A673 (cell line): ENCODE measurements at regions not wholly inside any gene's neighbourhood (a gene's known extent, or its start where the extent isn't known, plus 50 kb on each side); places are given as distances from the start of the nearest gene placed in this dataset.

Experiments used
- BruUV-seq: library from RNA; stranded (reverse); fragments of 400-500 nt; replicated peaks from 2 replicates; lab custom pipeline; 2021; lab: Mats Ljungman, UMichigan
- CTCF ChIA-PET: fragments of 300-600 bp; sonication (Branson Sonifier 250); formaldehyde crosslinking; loops from one replicate; lab custom pipeline; 2022; ENCODE audit warnings: antibody characterized with exemption; lab: Charles Lee
- POLR2A ChIA-PET: fragments of 300-600 bp; sonication (Branson Sonifier 250); formaldehyde crosslinking; loops from one replicate; lab custom pipeline; 2022; ENCODE audit warnings: antibody characterized with exemption; ENCODE audit not compliant: low non-redundant PET; lab: Charles Lee
- DNase-seq: peaks from one replicate; pipeline ENCODE4 v3.0.0-alpha.2; 2015; ENCODE audit warnings: low spot score
- H3K27ac ChIP-seq: fragments of 200-600 bp; sonication (generic); 2 replicates; pipeline ENCODE4 v1.5.1; 2016; ENCODE audit warnings: mixed run types, low read depth, mild to moderate bottlenecking, mixed read lengths, antibody characterized with exemption, low read length; ENCODE audit not compliant: poor library complexity, severe bottlenecking
- H3K27me3 ChIP-seq: fragments of 200-600 bp; sonication (generic); replicated peaks from 2 replicates; pipeline ENCODE4 v1.6.1; 2017; ENCODE audit warnings: mixed run types, low read depth, mild to moderate bottlenecking, mixed read lengths, antibody characterized with exemption, low read length; ENCODE audit not compliant: insufficient read depth, poor library complexity
- H3K36me3 ChIP-seq: fragments of 200-600 bp; sonication (generic); 2 replicates; pipeline ENCODE4 v1.6.1; 2016; ENCODE audit warnings: mixed run types, mild to moderate bottlenecking, mixed read lengths, antibody characterized with exemption, low read length; ENCODE audit not compliant: insufficient read depth, poor library complexity, severe bottlenecking
- H3K4me1 ChIP-seq: fragments of 200-600 bp; sonication (generic); 2 replicates; pipeline ENCODE4 v1.6.1; 2017; ENCODE audit warnings: mixed run types, mild to moderate bottlenecking, mixed read lengths, antibody characterized with exemption, low read length; ENCODE audit not compliant: insufficient read depth, poor library complexity, severe bottlenecking
- H3K4me3 ChIP-seq: fragments of 200-600 bp; sonication (generic); 2 replicates; pipeline ENCODE4 v1.5.1; 2016; ENCODE audit warnings: low read depth, mixed run types, mild to moderate bottlenecking, mixed read lengths, low read length; ENCODE audit not compliant: poor library complexity, severe bottlenecking
- H3K9me3 ChIP-seq: fragments of 200-600 bp; sonication (generic); 2 replicates; pipeline ENCODE4 v1.6.1; 2016; ENCODE audit warnings: mixed run types, low read depth, mild to moderate bottlenecking, mixed read lengths, antibody characterized with exemption, low read length; ENCODE audit not compliant: poor library complexity, severe bottlenecking
- EZH2 ChIP-seq: fragments of 200-600 bp; sonication (generic); IDR thresholded peaks from 2 replicates; pipeline ENCODE4 v1.6.1; 2017; ENCODE audit warnings: borderline replicate concordance, low read depth, mild to moderate bottlenecking, mixed read lengths, antibody characterized with exemption, low read length; ENCODE audit not compliant: poor library complexity, severe bottlenecking
- intact Hi-C: fragments of 100-400 bp; cut with micrococcal nuclease; formaldehyde crosslinking; loops from one replicate; pipeline ENCODE4 v1.10.0; 2022; ENCODE audit not compliant: unreplicated experiment
- TF ChIP-seq, protein P1 (sequence below): fragments of 300-800, 200-600 bp; sonication (generic); conservative IDR thresholded peaks from 2 replicates; pipeline ENCODE4 v1.5.1; 2017; ENCODE audit warnings: low read depth, mild to moderate bottlenecking, antibody characterized with exemption, low read length, moderate library complexity, mixed read lengths

DNA sequence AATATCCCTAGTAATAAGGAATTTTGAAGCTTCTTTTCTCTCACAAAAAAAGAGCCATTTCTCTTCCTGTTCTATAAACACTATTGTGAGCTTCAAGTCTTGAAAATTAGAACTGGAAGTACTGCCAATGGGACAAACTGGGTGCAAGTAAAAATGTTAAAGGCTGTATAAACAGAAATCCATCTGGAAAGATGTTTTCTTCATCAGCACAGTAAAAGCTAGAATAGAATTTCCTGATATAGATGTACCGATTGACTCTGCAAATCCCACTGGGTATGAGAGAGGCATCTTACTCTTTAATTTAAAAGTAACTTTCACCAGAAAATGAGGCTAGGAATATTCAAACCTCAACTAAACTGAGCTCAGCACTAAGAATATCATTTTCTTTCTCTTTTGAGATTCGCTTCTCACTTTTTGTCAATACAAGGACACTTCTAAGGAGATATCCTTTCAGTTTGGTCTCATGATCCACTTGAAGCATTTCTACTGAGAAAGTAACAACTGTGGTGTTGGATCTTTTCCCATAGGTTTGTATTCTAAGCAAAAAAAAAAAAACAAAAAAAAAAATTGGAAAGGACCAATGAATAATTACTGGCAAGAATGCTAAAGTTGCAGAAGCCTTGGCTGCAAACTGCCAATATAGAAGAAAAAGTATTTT is 169.0 kb upstream of the PRDM1 start:
- TF ChIP-seq, protein P1, sequence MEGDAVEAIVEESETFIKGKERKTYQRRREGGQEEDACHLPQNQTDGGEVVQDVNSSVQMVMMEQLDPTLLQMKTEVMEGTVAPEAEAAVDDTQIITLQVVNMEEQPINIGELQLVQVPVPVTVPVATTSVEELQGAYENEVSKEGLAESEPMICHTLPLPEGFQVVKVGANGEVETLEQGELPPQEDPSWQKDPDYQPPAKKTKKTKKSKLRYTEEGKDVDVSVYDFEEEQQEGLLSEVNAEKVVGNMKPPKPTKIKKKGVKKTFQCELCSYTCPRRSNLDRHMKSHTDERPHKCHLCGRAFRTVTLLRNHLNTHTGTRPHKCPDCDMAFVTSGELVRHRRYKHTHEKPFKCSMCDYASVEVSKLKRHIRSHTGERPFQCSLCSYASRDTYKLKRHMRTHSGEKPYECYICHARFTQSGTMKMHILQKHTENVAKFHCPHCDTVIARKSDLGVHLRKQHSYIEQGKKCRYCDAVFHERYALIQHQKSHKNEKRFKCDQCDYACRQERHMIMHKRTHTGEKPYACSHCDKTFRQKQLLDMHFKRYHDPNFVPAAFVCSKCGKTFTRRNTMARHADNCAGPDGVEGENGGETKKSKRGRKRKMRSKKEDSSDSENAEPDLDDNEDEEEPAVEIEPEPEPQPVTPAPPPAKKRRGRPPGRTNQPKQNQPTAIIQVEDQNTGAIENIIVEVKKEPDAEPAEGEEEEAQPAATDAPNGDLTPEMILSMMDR = no peak
- TF ChIP-seq EZH2 = no peak
- no peaks in the 10 kb centered on the region for H3K4me1 ChIP-seq
- intact Hi-C loops = no loop called here
- DNase-seq = no peak
- peaks cover 7% of the 10 kb centered on the region for H3K27me3 ChIP-seq
- ChIA-PET CTCF (no interaction called here), POLR2A (no interaction called here)
- H3K27ac ChIP-seq = no peak overlapping the region
- H3K4me3 ChIP-seq = no peak overlapping the region
- no TSS peak for BruUV-seq
- no peaks in the 10 kb centered on the region for H3K9me3 ChIP-seq
- H3K36me3 ChIP-seq = no peaks in the 10 kb centered on the region

DNA sequence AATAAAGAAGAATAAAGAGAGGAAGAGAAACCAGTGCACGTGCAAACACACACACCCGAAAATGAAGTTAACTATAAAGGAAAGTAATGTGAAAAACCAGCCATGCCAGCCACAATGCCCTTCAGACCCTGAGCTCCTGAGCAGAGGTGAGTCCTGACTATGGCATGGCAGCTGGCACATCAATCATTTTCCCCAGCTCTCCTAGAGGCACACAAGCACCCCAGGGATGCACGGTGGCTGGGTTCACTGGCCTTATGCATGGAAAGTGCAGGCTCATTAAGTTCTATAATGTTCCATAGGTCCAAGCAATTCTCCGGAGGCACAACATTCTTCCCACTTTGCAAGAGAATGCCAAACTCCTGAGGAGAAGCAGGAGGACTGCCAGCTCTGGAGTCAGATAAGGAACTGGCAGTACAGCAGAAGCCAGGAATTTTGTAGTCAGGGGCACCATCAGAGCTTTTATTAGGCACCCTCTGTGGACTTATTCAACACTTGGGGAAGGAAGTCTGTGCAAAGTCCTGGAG is 175.0 kb upstream of the PRDM1 start:
- POLR2A ChIA-PET = no interaction called here
- no peak for DNase-seq
- intact Hi-C loops = no loop called here
- Histone ChIP-seq H3K4me3 (no peak overlapping the region), H3K9me3 (no peaks in the 10 kb centered on the region), H3K36me3 (no peaks in the 10 kb centered on the region), H3K27ac (no peak overlapping the region), H3K27me3 (no peaks in the 10 kb centered on the region), H3K4me1 (no peaks in the 10 kb centered on the region)
- CTCF ChIA-PET = no interaction called here
- TF ChIP-seq EZH2 = no peak
- TF ChIP-seq, protein P1 = no peak
- BruUV-seq = no TSS peak

DNA sequence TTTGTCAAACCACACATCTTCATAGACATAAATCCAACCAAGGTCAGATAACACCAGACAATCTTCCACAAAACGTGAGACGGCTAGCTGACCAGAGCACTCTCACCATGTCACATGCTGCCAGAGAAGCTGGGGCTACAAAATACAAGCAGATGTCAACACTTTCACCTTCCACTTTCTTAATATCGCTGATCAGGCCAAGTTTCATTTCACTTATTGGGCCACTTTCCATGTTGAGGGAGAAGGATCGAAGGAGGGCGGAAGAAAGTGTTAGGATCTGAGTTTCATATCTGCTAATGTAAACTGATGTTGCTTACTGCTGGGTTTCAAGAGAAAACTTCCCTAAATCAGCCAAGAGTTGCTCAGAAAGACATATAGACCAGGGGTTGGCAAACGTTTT is 177.0 kb upstream of the PRDM1 start:
- POLR2A ChIA-PET = no interaction called here
- TF ChIP-seq, protein P1 = no peak
- TF ChIP-seq EZH2 = no peak

More for the DNA sequence above, 177.0 kb upstream of the PRDM1 start:
- no peaks in the 10 kb centered on the region for H3K9me3 ChIP-seq
- H3K4me3 ChIP-seq = no peak overlapping the region
- H3K36me3 ChIP-seq = no peaks in the 10 kb centered on the region
- BruUV-seq = no TSS peak
- H3K27ac ChIP-seq = no peak overlapping the region
- no peaks in the 10 kb centered on the region for H3K4me1 ChIP-seq
- CTCF ChIA-PET = no interaction called here
- H3K27me3 ChIP-seq = no peaks in the 10 kb centered on the region
- no peak for DNase-seq
- intact Hi-C loops = no loop called here
